ENCODE measurements at regions not wholly inside any gene's neighbourhood (a gene's known extent, or its start where the extent isn't known, plus 50 kb on each side); places are given as distances from the start of the nearest gene placed in this dataset. TPM values are rescaled to one million over a fixed set of nuclear protein-coding genes. Genes with fewer than 3 reads are reported as not detected.

GRCh38 chr6:148274809-148275208 lies 67.8 kb upstream of the SASH1 start:
- no peak for DNase-seq (ENCODE audit: low spot score)

GRCh38 chr6:148285205-148285604 lies 57.4 kb upstream of the SASH1 start:
- DNase-seq (ENCODE audit: low spot score): no peak

- DNase-seq (ENCODE audit: low spot score): no peak
Measured at GRCh38 chr6:148286563-148286962, 56.1 kb upstream of the SASH1 start.

- DNase-seq (ENCODE audit: low spot score): no peak
Measured at GRCh38 chr6:148287623-148288333, 54.9 kb upstream of the SASH1 start.

- DNase-seq (ENCODE audit: low spot score): no peak
Measured at GRCh38 chr6:148288541-148288940, 54.1 kb upstream of the SASH1 start.

GRCh38 chr6:148289153-148289552 lies 53.5 kb upstream of the SASH1 start:
- no peak for DNase-seq (ENCODE audit: low spot score)

GRCh38 chr6:148291876-148292275 lies 50.8 kb upstream of the SASH1 start:
- DNase-seq (ENCODE audit: low spot score): no peak

Small RNA genes lying in the stretch of these regions (small RNA-seq; reads per million reads assigned to genes)
- gene RNU6-1222P: not detected

Measured in HT-29 (cell line).